ENCODE measurements at regions not wholly inside any gene's neighbourhood (a gene's known extent, or its start where the extent isn't known, plus 50 kb on each side); places are given as distances from the start of the nearest gene placed in this dataset.

GRCh38 chr6:102679865-102680264 lies 1286.4 kb downstream of the GRIK2 start:
- DNase-seq = no peak

- DNase-seq = no peak
Observed at GRCh38 chr6:102677225-102677624, 1283.7 kb downstream of the GRIK2 start.

- DNase-seq = no peak
Observed at GRCh38 chr6:102670735-102671134, 1277.2 kb downstream of the GRIK2 start.

- DNase-seq = no peak
Observed at GRCh38 chr6:102662851-102663250, 1269.3 kb downstream of the GRIK2 start.

- DNase-seq = no peak
Observed at GRCh38 chr6:102660303-102660702, 1266.8 kb downstream of the GRIK2 start.

GRCh38 chr6:102655823-102656222 lies 1262.3 kb downstream of the GRIK2 start:
- DNase-seq = no peak

- no peak for DNase-seq
Observed at GRCh38 chr6:102641426-102641825, 1247.9 kb downstream of the GRIK2 start.

- no peak for DNase-seq
Observed at GRCh38 chr6:102631921-102632320, 1238.4 kb downstream of the GRIK2 start.

- no peak for DNase-seq
Observed at GRCh38 chr6:102623201-102623600, 1229.7 kb downstream of the GRIK2 start.

GRCh38 chr6:102619585-102619984 lies 1226.1 kb downstream of the GRIK2 start:
- DNase-seq = no peak

GRCh38 chr6:102582569-102582968 lies 1189.1 kb downstream of the GRIK2 start:
- DNase-seq = no peak

- no peak for DNase-seq
Observed at GRCh38 chr6:102581378-102582124, 1188.0 kb downstream of the GRIK2 start.

GRCh38 chr6:102571236-102571908 lies 1177.9 kb downstream of the GRIK2 start:
- no peak for DNase-seq

- DNase-seq = no peak
Observed at GRCh38 chr6:102562713-102563112, 1169.2 kb downstream of the GRIK2 start.

GRCh38 chr6:102553214-102553613 lies 1159.7 kb downstream of the GRIK2 start:
- DNase-seq = no peak

- DNase-seq = no peak
Observed at GRCh38 chr6:102549221-102549874, 1155.8 kb downstream of the GRIK2 start.

- no peak for DNase-seq
Observed at GRCh38 chr6:102525336-102525735, 1131.8 kb downstream of the GRIK2 start.

GRCh38 chr6:102520966-102521365 lies 1127.5 kb downstream of the GRIK2 start:
- no peak for DNase-seq

GRCh38 chr6:102517506-102517905 lies 1124.0 kb downstream of the GRIK2 start:
- no peak for DNase-seq

GRCh38 chr6:102501615-102502014 lies 1108.1 kb downstream of the GRIK2 start:
- DNase-seq = no peak

- no peak for DNase-seq
Observed at GRCh38 chr6:102494808-102495207, 1101.3 kb downstream of the GRIK2 start.

GRCh38 chr6:102493485-102493884 lies 1100.0 kb downstream of the GRIK2 start:
- DNase-seq = no peak

GRCh38 chr6:102488729-102489128 lies 1095.2 kb downstream of the GRIK2 start:
- no peak for DNase-seq

- no peak for DNase-seq
Observed at GRCh38 chr6:102485480-102485879, 1092.0 kb downstream of the GRIK2 start.
